T-cell (primary cell): ENCODE measurements at regions not wholly inside any gene's neighbourhood (a gene's known extent, or its start where the extent isn't known, plus 50 kb on each side); places are given as distances from the start of the nearest gene placed in this dataset.

ENCODE experiments used
- ATAC-seq, 4 experiments: fragments of 200-7000 bp in 3 of 4; fragments of 150-1000 bp in 1 of 4; cut with Tn5 transposase; replicated peaks in 1 of 4; 1 replicate in 3 of 4; 2 replicates in 1 of 4; pipeline ENCODE4 v1.10.0; 2021; ENCODE audit warnings: moderate library complexity in 3 of 4, mild to moderate bottlenecking in 2 of 4, moderate number of reproducible peaks in 1 of 4
- CTCF ChIA-PET, 2 donors: fragments of 300-600 bp; sonication (Branson Sonifier 250); formaldehyde crosslinking; loops; one replicate each; lab custom pipeline; 2022; ENCODE audit warnings: antibody characterized with exemption in 2 of 2; lab: Charles Lee
- POLR2A ChIA-PET, 2 donors: fragments of 300-600 bp; sonication (Branson Sonifier 250); formaldehyde crosslinking; loops; one replicate each; lab custom pipeline; 2022; ENCODE audit warnings: antibody characterized with exemption in 2 of 2; lab: Charles Lee
- DNase-seq, 35 experiments: peaks; one replicate each; pipeline versions ENCODE4 v3.0.0 to v3.0.0-alpha.2; 2013 to 2023
- H3K27ac ChIP-seq: one replicate; pipeline ENCODE4 v1.5.1; 2013; ENCODE audit warnings: low read length
- H3K27me3 ChIP-seq, 2 experiments: replicated peaks in 1 of 2; 1 replicate in 1 of 2; 2 replicates in 1 of 2; pipeline versions ENCODE4 v1.6.1 to v1.7.0; 2013; ENCODE audit warnings: low read length in 1 of 2, mixed read lengths in 1 of 2; ENCODE audit not compliant: control insufficient read depth in 2 of 2, insufficient read depth in 2 of 2; ENCODE audit errors: extremely low read depth in 1 of 2
- H3K36me3 ChIP-seq, 2 donors: 1 replicate in 1 of 2; 2 replicates in 1 of 2; pipeline versions ENCODE4 v1.6.1 to v1.7.0; 2013; ENCODE audit warnings: low read length in 1 of 2; ENCODE audit not compliant: control insufficient read depth in 2 of 2, insufficient read depth in 1 of 2; ENCODE audit errors: extremely low read depth in 1 of 2
- H3K4me1 ChIP-seq, 2 experiments: 1 replicate in 1 of 2; 2 replicates in 1 of 2; pipeline versions ENCODE4 v1.6.1 to v1.7.0; 2013; ENCODE audit warnings: low read length in 2 of 2, mixed read lengths in 1 of 2; ENCODE audit not compliant: insufficient read depth in 2 of 2, control insufficient read depth in 1 of 2; ENCODE audit errors: extremely low read depth in 1 of 2
- H3K4me3 ChIP-seq, 2 donors: 1 replicate in 1 of 2; 2 replicates in 1 of 2; pipeline versions ENCODE4 v1.5.1 to v1.7.0; 2013; ENCODE audit warnings: mild to moderate bottlenecking in 2 of 2, low read length in 1 of 2, moderate library complexity in 1 of 2; ENCODE audit not compliant: control insufficient read depth in 1 of 2; ENCODE audit errors: extremely low read depth in 1 of 2
- H3K9me3 ChIP-seq: 2 replicates; pipeline ENCODE4 v1.7.0; 2013
- H3K27ac Mint-ChIP-seq, 2 donors: one replicate each; pipeline ENCODE4 v1.8.0; 2020 to 2021; ENCODE audit warnings: mild to moderate bottlenecking in 2 of 2, mixed read lengths in 2 of 2
- H3K27me3 Mint-ChIP-seq, 2 donors: one replicate each; pipeline ENCODE4 v1.8.0; 2021 to 2022; ENCODE audit warnings: mixed read lengths in 2 of 2
- H3K36me3 Mint-ChIP-seq: one replicate; pipeline ENCODE4 v1.8.0; 2021; ENCODE audit warnings: mixed read lengths
- H3K4me1 Mint-ChIP-seq, 3 donors: one replicate each; pipeline ENCODE4 v1.8.0; 2020 to 2022; ENCODE audit warnings: mixed read lengths in 3 of 3, mild to moderate bottlenecking in 1 of 3
- H3K4me3 Mint-ChIP-seq, 3 donors: one replicate each; pipeline ENCODE4 v1.8.0; 2020 to 2022; ENCODE audit warnings: mild to moderate bottlenecking in 3 of 3, mixed read lengths in 3 of 3, moderate library complexity in 3 of 3
- H3K9me3 Mint-ChIP-seq, 3 donors: one replicate each; pipeline ENCODE4 v1.8.0; 2020 to 2022; ENCODE audit warnings: mixed read lengths in 3 of 3
- WGBS: methylation state at CpG from one replicate; pipeline ENCODE4 v1.1.5; 2013; ENCODE audit warnings: missing lambda C conversion rate; ENCODE audit not compliant: insufficient coverage; 5-methylcytosine and 5-hydroxymethylcytosine counted together

DNA sequence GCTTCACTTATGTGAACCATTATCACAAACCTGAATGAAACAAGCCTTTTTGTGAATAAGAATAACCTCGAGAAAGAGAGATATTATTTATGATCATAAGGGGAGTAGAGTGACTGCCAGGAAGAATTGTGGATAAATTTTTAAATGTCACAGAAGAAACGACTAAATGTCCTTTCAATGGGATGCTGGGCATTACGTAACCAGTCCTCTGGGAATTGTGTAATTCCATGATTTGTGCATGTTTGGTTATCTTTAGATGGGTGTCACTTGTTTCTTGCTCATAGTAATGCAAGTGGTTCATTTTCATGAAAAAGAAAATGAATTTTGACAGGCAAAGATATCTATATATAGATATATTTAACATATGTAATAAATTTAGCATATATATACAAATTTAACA lies 379.5 kb upstream of the AGTR1 start:
- no peaks in the 10 kb centered on the region for H3K9me3 ChIP-seq
- H3K4me1 Mint-ChIP-seq, result peaks cover 0 to 2% (median 0%) of the 10 kb centered on the region in 3 donors
- H3K27ac Mint-ChIP-seq, result no peak overlapping the region
- no peaks in the 10 kb centered on the region for H3K4me1 ChIP-seq
- no peaks in the 10 kb centered on the region for H3K27me3 Mint-ChIP-seq
- POLR2A ChIA-PET, result no interaction called here
- CTCF ChIA-PET, result no interaction called here
- DNase-seq, result no peak
- H3K27ac ChIP-seq, result no peak overlapping the region
- 74% methylated on average over 3 of the region's 3 CpGs for WGBS
- no peaks in the 10 kb centered on the region for H3K36me3 Mint-ChIP-seq
- no peaks in the 10 kb centered on the region for H3K27me3 ChIP-seq
- H3K4me3 ChIP-seq, result no peak overlapping the region
- H3K36me3 ChIP-seq, result no peaks in the 10 kb centered on the region
- no peak overlapping the region for H3K4me3 Mint-ChIP-seq
- no peak for ATAC-seq
- peaks cover 2 to 9% (median 7%) of the 10 kb centered on the region in 3 donors for H3K9me3 Mint-ChIP-seq

DNA sequence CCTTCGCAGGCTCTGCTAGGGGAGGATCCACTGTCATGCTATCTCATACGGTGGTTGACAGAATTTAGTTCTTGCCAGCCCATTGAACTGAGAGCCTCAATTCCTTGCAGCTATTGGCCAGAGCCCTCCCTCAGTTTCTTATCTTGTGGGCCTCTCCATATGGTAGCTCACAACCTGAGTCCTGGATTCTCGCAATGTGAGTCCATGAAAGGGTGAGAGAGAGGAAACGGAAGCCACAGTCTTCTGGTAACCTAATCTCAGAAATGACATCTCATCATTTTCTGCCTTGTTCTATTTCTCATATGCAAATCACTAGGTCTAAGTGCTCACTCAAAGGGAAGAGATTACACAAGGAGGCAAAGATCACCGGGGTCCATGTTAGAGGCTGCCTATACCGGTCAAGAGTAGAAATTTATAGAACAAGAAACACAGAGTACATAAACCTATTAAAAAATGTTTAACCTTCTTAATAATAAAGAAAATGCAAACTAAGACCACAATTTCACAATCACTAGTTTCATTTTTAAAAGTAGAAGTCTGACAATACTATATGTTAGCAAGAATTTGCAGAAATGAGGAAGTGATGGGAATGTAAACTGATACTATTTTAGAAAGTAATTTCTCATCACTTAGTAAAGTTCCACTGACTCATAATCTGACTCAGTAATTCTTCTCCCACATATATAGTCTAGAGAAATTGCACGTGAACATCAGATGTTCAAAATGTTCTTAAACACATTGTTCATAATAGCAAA lies 378.4 kb upstream of the AGTR1 start:
- ChIA-PET CTCF (no interaction called here), POLR2A (no interaction called here)
- DNase-seq (no peak), ATAC-seq (no peak)
- Mint-ChIP-seq H3K27me3 (no peaks in the 10 kb centered on the region), H3K9me3 (peaks cover 2 to 15% (median 9%) of the 10 kb centered on the region in 3 donors), H3K4me1 (peaks cover 0 to 2% (median 0%) of the 10 kb centered on the region in 3 donors), H3K4me3 (no peak overlapping the region), H3K36me3 (no peaks in the 10 kb centered on the region), H3K27ac (no peak overlapping the region)
- WGBS, result 64% methylated on average over 2 of the region's 7 CpGs
- Histone ChIP-seq H3K4me3 (no peak overlapping the region), H3K9me3 (no peaks in the 10 kb centered on the region), H3K36me3 (no peaks in the 10 kb centered on the region), H3K4me1 (no peaks in the 10 kb centered on the region), H3K27ac (no peak overlapping the region), H3K27me3 (no peaks in the 10 kb centered on the region)

DNA sequence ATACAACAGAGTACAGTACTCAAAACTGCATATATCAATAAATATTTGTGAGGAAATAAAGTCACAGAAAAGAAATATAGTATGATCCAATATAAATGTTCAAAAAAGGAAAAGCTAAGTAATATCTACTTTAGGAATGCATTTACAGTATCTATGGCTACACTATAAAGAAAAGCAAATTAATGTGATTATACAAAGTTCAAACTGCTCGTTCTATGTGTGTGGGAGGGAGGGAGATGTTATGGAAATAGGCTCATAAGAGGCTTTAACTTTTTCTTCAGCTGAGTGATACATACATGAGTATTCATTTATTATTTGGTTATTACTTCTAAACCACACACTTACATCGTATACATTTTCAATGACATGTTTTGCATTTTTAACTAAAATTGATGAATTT lies 377.7 kb upstream of the AGTR1 start:
- CTCF ChIA-PET, result no interaction called here
- H3K9me3 Mint-ChIP-seq, result peaks cover 2 to 15% (median 9%) of the 10 kb centered on the region in 3 donors
- no peaks in the 10 kb centered on the region for H3K36me3 Mint-ChIP-seq
- no peaks in the 10 kb centered on the region for H3K4me1 ChIP-seq
- no peaks in the 10 kb centered on the region for H3K27me3 ChIP-seq
- DNase-seq (no peak), ATAC-seq (no peak)
- H3K27ac Mint-ChIP-seq, result no peak overlapping the region
- H3K4me1 Mint-ChIP-seq, result peaks cover 0 to 2% (median 0%) of the 10 kb centered on the region in 3 donors
- no CpG with 5 or more reads among the region's 2 CpGs for WGBS
- H3K9me3 ChIP-seq, result no peaks in the 10 kb centered on the region
- H3K4me3 ChIP-seq, result no peak overlapping the region
- no peaks in the 10 kb centered on the region for H3K36me3 ChIP-seq
- POLR2A ChIA-PET, result no interaction called here
- H3K27me3 Mint-ChIP-seq, result no peaks in the 10 kb centered on the region
- H3K4me3 Mint-ChIP-seq, result no peak overlapping the region
- no peak overlapping the region for H3K27ac ChIP-seq

DNA sequence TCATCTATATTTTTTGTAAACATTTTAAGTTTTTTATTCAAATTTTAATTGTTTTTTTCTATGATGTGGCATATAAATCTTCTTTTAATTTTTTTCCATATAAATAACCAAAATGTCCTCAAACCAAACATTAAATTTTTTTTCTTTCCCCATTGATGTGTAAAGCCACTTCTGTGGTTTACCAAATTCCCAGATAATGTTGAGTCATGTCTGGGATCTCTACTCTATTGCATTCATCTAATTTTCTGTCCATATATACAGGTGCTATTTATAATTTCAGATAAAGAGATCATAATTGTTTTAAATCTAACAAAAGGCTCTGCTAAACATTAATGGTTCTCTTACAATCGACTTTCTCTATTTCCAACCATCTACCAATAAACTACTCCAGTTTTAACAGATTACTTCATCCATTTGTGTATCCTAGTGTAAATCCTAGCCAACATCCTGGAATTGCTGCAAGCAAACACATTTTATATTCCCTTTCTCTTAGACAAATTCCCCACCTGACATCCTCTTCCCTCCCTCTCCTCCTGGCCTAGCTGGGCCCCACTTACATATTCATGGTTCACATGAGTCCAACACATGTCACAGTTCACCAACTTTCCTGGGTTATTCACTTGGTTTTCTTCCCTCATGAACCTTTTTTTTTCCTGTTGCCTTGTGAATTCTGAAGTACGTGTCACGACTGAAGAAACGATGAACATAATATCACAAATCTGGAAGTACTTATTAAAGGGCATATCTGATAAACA lies 368.0 kb upstream of the AGTR1 start:
- ATAC-seq, result no peak
- Mint-ChIP-seq H3K4me3 (no peak overlapping the region), H3K27me3 (no peaks in the 10 kb centered on the region), H3K4me1 (no peaks in the 10 kb centered on the region), H3K36me3 (no peaks in the 10 kb centered on the region), H3K27ac (no peak overlapping the region), H3K9me3 (peaks cover 0 to 9% (median 7%) of the 10 kb centered on the region in 3 donors)
- DNase-seq, result no peak
- H3K9me3 ChIP-seq, result no peaks in the 10 kb centered on the region
- H3K27me3 ChIP-seq, result no peaks in the 10 kb centered on the region
- ChIA-PET POLR2A (no interaction called here), CTCF (no interaction called here)
- H3K4me3 ChIP-seq, result no peak overlapping the region
- H3K36me3 ChIP-seq, result no peaks in the 10 kb centered on the region
- no peak overlapping the region for H3K27ac ChIP-seq
- H3K4me1 ChIP-seq, result no peaks in the 10 kb centered on the region
- 57% methylated on average over 1 of the region's 4 CpGs for WGBS

DNA sequence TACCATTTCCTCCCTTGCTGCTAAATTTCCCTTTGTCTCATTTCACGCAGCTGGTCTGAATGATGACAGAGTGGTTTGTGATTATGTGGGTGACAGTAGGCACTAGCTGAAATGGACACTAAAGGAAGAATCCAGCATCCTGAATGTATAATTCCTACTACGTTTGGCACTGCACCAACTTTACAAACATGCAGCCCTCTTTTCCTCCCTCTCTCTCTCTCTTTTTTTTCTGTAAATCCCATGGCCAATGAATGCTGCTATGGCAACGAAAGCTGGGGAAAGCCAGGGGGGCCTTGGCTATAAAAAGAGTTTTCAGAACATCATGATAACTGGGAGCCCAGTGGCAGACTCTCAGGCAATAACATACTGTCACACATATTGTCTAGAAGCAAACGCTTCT lies 367.2 kb upstream of the AGTR1 start:
- Mint-ChIP-seq H3K9me3 (peaks cover 3 to 11% (median 7%) of the 10 kb centered on the region in 3 donors), H3K4me3 (no peak overlapping the region), H3K36me3 (no peaks in the 10 kb centered on the region), H3K4me1 (no peaks in the 10 kb centered on the region), H3K27ac (no peak overlapping the region), H3K27me3 (no peaks in the 10 kb centered on the region)
- H3K36me3 ChIP-seq, result no peaks in the 10 kb centered on the region
- WGBS, result 25% methylated on average over 2 of the region's 4 CpGs
- no peak overlapping the region for H3K27ac ChIP-seq
- H3K9me3 ChIP-seq, result no peaks in the 10 kb centered on the region
- ChIA-PET CTCF (no interaction called here), POLR2A (no interaction called here)
- no peaks in the 10 kb centered on the region for H3K27me3 ChIP-seq
- DNase-seq (no peak), ATAC-seq (no peak)
- H3K4me1 ChIP-seq, result no peaks in the 10 kb centered on the region
- no peak overlapping the region for H3K4me3 ChIP-seq

DNA sequence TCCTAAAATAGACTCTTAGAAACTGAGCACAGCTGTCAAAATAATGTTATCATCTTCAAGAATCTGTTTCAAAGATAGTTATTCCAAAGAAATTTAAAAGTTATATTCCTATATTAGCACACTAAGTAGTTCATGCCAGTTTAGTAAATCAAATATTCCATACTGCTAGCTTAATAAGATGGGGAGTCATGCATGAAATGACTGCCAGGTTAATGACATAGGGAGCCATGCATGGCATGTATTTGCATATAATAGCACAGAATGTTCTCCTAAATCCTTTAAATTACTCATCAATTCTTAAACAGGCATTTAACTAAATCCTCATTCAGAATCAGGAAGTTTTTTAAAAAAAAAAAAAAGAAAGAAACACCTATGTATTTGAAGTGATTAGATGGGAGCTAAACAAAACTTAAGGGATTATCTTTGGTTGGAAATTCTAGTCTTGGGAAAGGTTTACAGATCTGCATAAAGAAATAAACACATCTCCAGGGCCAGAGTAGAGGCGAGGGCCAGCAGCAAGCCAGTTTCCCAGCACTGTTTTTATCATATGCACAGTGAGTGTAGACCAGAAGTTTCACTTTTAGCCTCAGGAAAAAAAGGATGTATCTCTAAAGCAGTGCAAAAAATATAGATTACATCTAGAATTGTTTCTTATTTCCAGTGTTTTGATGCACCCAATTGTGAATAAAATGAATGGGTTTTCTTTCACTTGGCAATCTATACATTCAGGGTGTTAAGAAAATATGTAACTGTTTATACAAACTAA lies 366.4 kb upstream of the AGTR1 start:
- Histone ChIP-seq H3K27ac (no peak overlapping the region), H3K36me3 (no peaks in the 10 kb centered on the region), H3K4me1 (no peaks in the 10 kb centered on the region), H3K4me3 (no peak overlapping the region), H3K9me3 (no peaks in the 10 kb centered on the region), H3K27me3 (no peaks in the 10 kb centered on the region)
- Mint-ChIP-seq H3K27ac (no peak overlapping the region), H3K36me3 (no peaks in the 10 kb centered on the region), H3K27me3 (no peaks in the 10 kb centered on the region), H3K4me1 (no peaks in the 10 kb centered on the region), H3K9me3 (peaks cover 2 to 11% (median 3%) of the 10 kb centered on the region in 3 donors), H3K4me3 (no peak overlapping the region)
- CTCF ChIA-PET, result no interaction called here
- no peak for ATAC-seq
- no peak for DNase-seq
- no CpG with 5 or more reads among the region's 1 CpG for WGBS
- POLR2A ChIA-PET, result no interaction called here
